HG02588 (cell line): ENCODE measurements at regions not wholly inside any gene's neighbourhood (a gene's known extent, or its start where the extent isn't known, plus 50 kb on each side); places are given as distances from the start of the nearest gene placed in this dataset.

Experiments used
- ATAC-seq: cut with Tn5 transposase; IDR thresholded peaks from one replicate; pipeline ENCODE4 v1.9.1; 2021; ENCODE audit warnings: mild to moderate bottlenecking, moderate library complexity; ENCODE audit not compliant: unreplicated experiment

GRCh38 chr6:169887529-169888140 lies 136.2 kb downstream of the ERMARD start:
- no peak for ATAC-seq

DNA sequence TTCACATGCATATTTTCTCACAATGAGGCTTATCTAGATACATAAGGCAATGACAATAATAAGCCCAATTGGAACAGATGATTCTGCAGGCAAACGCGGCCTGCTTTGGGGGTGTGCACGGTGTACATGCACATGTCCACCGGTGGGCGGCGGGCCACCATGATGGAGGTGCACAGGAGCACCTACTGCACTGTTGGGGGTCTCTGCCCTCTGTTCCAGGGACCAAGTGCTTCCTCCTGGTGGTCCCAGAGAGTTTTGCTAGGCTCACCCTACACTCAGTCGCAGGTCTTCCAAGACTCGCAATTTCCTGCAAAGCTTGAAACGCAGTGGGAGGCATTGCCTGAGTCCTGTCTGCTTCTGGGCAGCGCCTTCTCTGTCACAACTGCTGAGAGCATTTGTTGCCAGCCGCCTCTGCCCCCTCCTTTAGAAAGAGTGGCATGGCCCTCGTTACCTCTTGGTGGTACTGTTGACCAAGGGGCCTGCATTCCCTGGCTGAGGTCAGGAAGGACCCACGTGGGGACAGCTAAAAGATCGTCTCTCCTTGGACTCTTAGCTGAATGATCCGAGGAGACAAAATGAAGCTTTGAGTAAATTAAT lies 135.3 kb downstream of the ERMARD start:
- ATAC-seq: no peak

GRCh38 chr6:169885831-169886230 lies 134.4 kb downstream of the ERMARD start:
- ATAC-seq: no peak

DNA sequence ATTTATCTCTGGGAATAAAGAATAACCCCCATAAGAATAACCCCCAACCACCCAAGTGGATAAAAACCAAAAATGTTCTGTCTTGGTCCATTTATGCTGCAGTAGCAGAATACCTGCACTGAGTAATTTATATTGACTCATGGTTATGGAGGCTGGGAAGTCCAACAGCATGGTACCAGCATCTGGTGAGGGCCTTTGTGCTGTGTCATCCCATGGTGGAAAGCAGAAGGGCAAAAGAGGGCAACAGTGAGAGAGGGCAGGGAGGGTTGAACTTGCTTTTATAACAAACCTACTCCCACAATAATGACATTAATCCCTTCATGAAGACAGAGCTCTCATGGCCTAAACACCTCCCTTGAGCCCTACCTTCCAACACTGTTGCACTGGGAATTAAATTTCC lies 133.7 kb downstream of the ERMARD start:
- no peak for ATAC-seq

DNA sequence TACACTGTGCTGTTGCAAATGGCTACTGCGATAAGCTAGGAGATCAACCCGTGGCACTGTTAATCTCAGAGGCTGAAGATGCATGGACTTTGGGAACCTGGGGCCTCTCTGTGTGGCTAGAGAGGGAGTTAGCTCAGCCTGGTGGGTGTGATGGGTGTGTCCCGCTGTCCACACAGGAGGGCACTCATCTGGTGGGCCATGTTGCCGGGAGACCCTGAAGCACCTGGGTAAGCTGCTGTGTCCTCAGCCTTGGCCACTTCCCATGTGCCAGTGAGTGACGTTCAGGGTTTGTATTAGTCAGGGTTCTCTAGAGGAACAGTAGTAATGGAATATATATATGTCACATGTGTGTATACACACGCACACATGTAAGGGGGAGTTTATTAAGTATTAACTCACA lies 132.7 kb downstream of the ERMARD start:
- no peak for ATAC-seq

DNA sequence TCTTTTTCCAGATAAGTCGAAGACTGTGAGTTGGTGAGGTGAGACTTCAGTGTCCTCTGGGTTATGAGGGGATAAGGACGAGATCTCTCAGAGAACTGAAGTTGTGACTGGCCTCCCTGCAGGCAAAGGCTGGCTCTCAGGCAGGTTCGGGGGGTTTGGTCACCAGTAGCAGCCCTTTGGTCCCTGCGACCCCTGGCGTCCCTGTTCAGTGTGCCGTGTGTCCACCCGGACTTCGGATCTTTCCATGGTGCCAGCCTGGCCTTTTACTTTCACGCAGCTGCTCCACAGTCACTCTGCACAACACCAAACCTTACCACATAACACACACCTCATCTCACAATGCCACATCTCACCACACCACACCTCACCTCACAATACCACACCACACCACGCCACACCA lies 131.9 kb downstream of the ERMARD start:
- ATAC-seq: no peak

DNA sequence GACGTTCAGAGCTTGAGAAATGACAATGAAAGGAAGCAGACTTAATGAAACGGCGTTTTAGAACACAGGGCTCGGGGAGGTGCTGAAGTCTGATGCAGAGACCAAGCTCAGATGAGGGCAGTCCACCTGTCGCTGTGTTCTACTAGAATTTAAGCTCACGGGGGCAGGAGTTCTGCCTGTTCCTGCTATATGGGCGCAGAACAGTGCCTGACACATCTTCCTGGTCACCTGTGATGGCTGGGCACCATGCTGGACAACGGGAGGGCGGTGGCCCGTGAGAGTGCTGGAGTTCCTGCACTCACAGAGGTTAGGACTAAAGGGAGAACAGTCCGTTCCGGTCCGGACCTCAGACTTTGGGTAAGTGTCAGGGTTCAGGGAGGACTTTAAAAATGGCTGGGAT lies 130.6 kb downstream of the ERMARD start:
- no peak for ATAC-seq

DNA sequence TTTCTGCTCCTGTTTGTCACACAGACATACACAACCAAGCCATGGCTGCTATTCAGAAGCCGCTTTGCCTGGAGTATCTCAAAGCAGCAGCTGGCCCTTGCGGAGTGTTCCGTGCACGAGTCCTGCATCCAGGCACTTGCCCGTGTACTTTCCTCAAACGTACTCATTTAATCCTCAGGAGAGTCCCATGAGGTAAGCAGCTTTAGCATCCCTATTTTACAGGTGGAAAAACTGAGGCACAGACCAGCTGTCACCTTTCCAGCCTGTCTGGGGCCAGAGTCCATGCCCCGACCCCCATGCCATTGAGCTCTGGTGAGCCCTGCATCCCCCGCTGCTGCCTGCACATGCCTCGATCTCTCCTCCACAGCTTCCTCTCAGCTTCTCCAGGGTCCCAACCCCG lies 130.0 kb downstream of the ERMARD start:
- no peak for ATAC-seq

DNA sequence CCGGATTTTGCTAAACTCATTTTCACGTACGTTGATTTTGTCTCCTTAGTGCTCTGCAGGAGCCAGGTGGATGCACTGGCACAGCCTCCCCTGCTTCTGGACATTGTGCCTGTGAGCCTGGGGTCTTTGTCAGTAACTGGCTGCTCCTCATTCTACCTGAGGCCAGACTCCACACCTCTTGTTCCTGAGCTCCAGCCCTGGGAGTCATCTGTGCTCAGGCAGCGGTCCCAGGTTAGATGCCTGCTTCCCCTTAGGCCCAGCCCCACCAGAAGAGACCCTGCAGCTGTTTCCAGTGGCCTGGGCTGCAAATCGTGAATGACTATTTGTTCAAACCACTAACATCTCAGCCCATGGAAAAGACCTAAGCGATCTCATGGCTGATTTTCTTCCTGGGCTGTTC lies 129.1 kb downstream of the ERMARD start:
- no peak for ATAC-seq

DNA sequence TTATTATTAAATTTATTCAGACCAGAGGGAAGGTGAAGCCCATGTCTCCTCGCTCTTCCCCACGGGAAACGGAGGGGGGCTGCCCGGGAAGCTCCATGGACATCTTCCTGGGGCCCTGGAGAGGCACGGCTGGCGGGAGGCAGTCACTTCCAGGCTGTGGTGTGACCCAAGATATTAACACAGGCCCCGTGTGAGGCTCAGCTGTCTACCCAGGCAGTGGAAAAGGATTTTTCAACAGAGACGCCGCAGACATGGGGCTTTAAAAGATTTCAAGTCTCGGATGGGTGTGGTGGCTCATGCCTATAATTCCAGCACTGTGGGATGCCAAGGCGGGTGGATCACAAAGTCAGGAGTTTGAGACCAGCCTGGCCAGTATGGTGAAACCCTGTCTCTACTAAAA lies 117.9 kb downstream of the ERMARD start:
- ATAC-seq: no peak

- ATAC-seq: no peak
These were observed 117.0 kb downstream of the ERMARD start for GRCh38 chr6:169868458-169868857.

- no peak for ATAC-seq
These were observed 116.3 kb downstream of the ERMARD start for GRCh38 chr6:169867751-169868191.

GRCh38 chr6:169866668-169867521 lies 115.5 kb downstream of the ERMARD start:
- ATAC-seq: no peak

DNA sequence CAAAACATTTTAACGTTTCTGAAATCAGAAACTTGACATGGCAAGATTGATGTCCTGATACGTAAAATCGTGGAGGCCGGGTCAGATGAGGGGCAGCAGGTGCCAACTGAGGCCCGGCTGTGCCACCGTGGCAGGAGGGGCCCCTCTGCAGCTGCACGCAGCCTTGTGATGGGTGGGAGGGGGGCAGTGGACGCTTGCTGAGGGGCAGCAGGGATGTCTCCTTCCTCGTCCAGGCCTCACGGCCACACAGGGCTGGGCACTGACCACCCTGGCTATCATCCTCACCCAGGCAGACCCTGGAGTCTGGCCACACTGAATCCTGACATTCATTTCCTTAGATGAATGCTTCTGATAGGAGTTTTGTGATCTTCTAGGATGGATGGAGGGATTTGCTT lies 114.7 kb downstream of the ERMARD start:
- ATAC-seq: no peak

- no peak for ATAC-seq
These were observed 114.1 kb downstream of the ERMARD start for GRCh38 chr6:169865346-169866139.

DNA sequence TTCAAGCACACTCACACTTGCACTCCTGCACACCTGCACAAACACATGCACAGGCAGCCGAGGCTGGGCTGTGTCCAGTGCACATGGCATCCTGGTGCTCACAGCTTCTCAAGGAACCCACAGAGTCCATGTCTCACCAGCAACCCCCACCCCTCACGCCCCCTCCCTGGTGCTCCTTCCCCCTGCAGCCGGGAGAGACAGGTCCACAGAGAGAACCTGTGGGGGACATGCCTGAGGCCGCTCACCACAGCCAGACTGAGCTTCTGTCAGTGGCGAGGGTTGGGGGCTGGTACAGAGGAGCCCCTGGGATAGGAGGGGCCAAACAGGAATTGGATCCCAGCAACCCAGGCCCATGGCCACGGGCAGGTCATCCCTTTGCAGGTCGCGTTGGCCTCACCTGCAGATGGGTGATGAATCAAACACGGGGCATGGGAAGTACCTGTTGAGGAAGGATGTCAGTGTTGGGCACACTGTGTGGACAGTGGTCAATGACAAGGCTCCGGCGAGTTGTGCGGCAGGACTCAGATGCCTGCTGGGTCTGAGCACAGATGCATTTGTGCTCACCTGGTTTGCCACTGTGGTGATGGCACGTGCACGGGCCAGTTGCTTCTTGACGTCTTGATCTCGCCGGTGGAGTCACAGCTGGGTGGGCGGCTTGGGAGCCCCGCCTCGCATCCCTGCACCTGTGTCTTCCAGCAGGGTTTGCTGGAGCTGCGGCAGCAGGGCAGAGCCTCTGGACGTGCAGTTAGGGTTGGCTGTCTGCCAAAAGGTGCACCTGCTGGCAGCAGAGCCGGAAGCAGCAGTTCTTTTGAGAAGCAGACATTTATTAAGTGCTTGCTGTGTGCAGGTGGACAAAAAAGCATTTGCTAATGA lies 113.0 kb downstream of the ERMARD start:
- no peak for ATAC-seq

- ATAC-seq: no peak
These were observed 112.3 kb downstream of the ERMARD start for GRCh38 chr6:169863710-169864109.

GRCh38 chr6:169862892-169863525 lies 111.6 kb downstream of the ERMARD start:
- ATAC-seq: no peak

- no peak for ATAC-seq
These were observed 110.8 kb downstream of the ERMARD start for GRCh38 chr6:169862043-169862891.
